ENCODE measurements at regions not wholly inside any gene's neighbourhood (a gene's known extent, or its start where the extent isn't known, plus 50 kb on each side); places are given as distances from the start of the nearest gene placed in this dataset.
"Not testable (repeated sequence)": the region's sequence is repeated elsewhere in the genome, so short reads cannot be mapped to it uniquely, and the experiment has no call there.

DNA sequence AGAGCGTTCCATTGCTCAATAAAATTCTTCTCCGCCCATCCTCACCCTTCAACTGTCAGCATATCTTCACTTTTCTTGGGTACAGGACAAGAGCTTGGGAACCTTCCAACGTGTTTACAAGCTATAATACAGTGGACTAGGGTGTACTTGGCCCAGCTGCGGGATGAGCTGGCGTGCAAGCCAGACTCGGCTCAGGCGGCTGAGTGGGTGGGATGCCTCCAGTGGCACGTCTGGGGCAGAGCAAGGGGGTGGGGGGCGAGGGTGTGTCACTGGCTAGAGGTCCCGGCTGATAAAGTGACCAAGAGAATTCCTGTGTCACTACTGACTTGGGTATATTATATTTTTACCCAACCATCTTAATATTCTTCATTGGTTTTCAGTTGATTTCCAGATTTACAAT is 179.7 kb downstream of the EVA1A start:
- no peak for DNase-seq

- no peak for DNase-seq
These were observed 180.3 kb upstream of the TACR1 start for GRCh38 chr2:75379476-75380210.

GRCh38 chr2:75375646-75376582 is 176.6 kb upstream of the TACR1 start:
- DNase-seq: no peak

- not testable (repeated sequence) for DNase-seq
These were observed 175.2 kb upstream of the TACR1 start for GRCh38 chr2:75374414-75374957.

GRCh38 chr2:75367401-75367800 is 168.1 kb upstream of the TACR1 start:
- no peak for DNase-seq

- DNase-seq: no peak
These were observed 162.2 kb upstream of the TACR1 start for GRCh38 chr2:75361486-75361885.

- DNase-seq: no peak
These were observed 161.6 kb upstream of the TACR1 start for GRCh38 chr2:75360945-75361344.

DNA sequence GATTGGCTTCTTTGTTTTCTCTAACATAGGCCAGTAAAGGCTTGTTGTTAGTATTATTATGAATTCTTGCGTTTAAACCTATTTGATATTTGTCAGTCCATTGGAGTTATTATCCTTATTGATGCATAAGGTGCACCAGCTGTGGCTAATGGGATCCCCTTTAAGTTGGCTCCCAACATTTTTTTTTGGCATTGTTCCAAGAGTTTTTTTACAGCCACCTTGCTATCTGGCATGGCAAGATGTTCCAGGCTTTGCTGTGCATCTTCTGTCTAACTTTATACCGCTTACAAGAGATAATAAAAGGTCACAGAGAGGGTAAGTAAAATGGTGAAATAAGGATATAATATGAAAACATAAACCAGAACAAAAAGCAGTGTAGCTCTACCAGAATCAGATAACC is 157.5 kb upstream of the TACR1 start:
- DNase-seq: no peak

DNA sequence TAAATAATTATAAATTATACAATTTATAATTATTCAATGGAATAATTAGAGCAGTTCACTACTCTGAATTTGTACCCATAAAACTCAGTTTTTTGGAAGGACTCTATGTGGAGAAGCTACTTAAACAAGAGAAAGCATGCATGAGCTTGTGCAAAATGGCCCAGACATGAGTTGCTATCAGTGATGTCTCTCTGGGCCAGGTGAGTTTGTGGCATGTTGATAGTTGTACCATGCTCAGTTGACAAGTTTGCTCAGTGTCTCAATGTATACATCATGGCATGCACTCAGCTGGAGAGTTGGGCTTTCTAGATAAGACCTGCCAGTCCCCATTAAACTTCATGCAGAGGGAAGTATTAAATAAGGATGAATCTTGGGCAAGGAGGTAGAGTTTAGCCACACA is 153.8 kb upstream of the TACR1 start:
- no peak for DNase-seq

- no peak for DNase-seq
These were observed 149.0 kb upstream of the TACR1 start for GRCh38 chr2:75348307-75348706.

DNA sequence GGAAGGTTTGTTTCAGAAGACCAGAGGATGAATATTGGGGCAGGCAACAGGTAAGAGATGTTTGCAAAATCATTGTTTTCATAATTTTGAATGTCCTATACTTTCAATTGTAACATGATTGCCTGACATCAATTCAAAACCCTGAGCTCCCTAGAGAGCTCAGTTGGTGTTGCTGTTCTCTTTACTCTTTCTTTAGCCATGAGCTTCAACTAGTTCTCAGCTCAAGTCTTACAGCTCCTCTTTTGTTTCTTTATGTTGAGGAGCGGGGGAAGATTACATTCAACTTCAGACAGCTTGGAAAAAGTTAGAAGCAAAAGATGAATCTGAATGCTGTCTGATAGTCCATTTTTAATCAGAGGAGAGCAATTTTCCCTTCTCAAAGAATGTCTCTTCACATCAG is 144.8 kb upstream of the TACR1 start:
- DNase-seq: no peak

DNA sequence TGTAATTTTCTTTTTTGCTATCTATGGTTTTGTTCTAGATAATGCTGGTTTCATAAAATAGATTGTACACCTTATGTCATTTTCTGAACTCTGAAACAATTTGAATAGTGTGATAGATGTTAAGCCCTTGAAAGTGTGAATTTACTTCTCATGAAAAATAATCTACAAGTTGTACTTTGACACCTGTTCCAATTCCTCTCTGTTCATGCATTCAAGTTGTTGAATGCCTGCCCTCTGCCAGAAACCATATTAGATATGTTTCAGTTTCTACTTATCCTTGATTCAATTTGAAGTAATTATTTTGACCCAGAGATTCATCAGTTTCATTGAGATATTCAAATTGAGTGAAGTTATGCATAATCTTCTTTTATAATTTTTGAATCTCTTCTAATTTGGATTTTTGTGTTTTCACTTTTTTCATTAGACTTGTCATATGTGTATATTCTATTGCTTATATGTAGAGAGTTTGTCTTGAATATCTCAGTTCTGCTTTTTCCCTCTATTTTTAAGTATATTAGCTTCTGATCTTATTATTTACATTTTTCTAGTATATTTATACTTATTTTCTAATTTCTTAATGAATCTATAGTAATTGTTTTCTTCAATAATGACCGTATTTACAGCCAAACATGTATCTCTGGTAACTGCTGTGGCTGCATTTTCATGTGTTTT is 143.3 kb upstream of the TACR1 start:
- DNase-seq: no peak

- no peak for DNase-seq
These were observed 141.2 kb upstream of the TACR1 start for GRCh38 chr2:75340560-75340959.

- no peak for DNase-seq
These were observed 139.1 kb upstream of the TACR1 start for GRCh38 chr2:75338461-75338860.

DNA sequence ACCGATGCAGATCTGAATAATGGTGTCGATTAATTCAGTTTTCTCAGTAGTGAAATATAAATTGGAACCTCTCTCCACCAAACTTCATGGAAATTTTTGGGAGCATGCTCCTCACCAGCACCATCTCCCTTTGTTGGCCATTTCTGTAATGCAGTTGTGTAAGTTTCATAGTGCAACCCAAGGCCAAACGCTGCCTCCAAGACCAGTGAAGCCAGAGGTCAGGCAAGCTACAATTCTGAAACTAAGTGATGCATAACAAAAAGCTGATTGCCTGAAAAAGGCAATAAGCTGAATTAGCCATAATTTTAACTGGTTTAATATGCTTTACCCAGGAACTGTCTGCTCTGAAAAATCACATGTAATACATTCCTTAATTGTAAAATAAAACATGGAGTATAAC is 138.3 kb upstream of the TACR1 start:
- DNase-seq: no peak

DNA sequence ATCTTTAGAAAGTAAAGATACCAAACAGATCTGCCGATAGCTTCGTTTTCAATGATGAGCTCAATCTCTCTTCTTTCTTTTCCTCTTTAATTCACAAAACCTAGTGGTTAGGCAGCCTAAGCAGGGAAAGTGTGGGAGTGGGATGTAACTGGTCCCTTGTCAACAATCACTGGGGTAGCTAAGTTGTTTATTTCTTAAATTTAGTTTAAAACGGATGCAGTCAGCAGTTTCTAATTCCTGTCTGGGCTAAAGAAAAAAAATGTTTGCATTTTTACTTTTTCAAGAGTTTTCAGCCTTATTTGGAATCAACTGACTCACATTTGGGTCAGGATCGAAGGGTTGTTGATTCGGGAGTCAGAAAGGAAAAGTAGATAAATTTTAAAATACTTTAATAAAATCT is 137.7 kb upstream of the TACR1 start:
- no peak for DNase-seq

- no peak for DNase-seq
These were observed 137.1 kb upstream of the TACR1 start for GRCh38 chr2:75336451-75336850.

- DNase-seq: no peak
These were observed 134.8 kb upstream of the TACR1 start for GRCh38 chr2:75334076-75334475.

DNA sequence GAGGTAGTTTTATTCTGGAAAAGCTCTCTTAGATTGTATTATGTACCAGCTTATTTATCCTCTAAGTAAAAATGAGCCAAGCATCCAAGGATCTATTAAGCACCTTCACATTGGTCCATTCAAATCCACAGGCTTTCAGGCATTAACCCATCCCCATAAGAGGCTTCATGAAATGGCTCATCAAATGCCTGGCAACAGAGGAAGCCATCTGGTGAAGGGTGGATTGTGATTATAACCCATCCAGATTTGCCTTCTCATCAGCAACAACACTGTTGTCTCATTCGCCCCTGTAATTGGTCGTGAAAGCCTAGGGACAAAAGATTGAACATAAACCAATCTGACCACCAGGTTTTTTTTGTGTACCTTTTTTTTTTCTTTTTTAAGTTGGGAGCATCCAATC is 134.3 kb upstream of the TACR1 start:
- DNase-seq: no peak

GRCh38 chr2:75328156-75328555 is 128.8 kb upstream of the TACR1 start:
- no peak for DNase-seq

DNA sequence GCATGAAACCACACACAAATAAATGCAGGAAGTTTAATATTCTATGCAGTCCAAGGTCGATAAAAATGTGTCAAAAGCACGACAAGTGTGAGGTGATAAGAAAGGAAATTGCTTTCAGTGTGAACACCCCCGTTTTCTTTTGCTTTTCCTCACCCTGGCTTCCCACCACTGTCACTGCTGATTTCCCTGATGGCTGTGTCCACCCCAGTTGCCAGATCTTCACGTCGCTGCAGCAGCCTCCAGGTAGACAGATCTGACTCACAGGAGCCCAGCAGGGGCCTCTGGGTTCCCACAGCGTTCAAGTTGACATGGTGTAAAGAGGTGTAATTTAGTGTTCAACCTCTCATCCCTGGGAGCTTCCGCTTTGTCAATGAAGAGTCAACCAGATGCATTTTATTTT is 128.0 kb upstream of the TACR1 start:
- no peak for DNase-seq

DNA sequence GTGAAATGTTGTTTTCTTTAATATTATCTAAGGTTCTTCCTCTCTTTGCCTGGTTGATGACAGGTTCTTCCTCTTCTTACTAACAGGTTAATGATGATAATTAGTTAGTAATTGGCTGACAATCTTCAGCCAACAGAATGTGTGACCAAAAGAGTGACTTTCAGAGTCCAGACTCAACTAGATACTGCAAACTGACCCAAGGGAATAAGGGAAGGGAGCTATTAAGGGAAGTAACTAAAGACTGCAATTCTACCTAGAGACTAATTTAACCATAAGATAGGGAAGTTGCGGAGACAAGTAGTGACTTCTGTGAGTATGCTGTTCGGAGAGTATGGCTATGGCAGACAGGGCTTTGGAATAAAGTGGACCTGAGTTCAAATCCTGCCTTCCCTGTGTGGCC is 127.3 kb upstream of the TACR1 start:
- no peak for DNase-seq

DNA sequence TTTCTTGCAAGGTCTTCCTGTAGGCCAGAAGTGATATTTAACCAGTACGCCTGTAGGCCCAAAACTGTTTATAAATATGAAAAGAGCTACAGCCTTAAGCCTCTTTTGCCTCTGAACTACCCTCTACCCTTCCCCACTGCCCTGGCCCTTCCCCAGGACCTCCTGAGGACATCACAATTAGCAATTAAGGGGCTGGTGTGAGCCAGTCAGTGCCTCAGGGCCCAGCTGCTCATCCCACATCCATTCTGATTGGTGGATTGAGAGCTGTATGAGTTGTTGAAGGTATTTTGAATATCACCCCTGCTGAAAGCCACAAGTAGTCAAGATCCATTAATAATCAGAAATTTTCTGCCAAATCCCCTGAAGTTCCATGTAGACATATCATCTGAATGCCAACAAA is 126.3 kb upstream of the TACR1 start:
- DNase-seq: no peak
